ENCODE measurements at regions not wholly inside any gene's neighbourhood (a gene's known extent, or its start where the extent isn't known, plus 50 kb on each side); places are given as distances from the start of the nearest gene placed in this dataset.
"Not testable (repeated sequence)": the region's sequence is repeated elsewhere in the genome, so short reads cannot be mapped to it uniquely, and the experiment has no call there.

DNA sequence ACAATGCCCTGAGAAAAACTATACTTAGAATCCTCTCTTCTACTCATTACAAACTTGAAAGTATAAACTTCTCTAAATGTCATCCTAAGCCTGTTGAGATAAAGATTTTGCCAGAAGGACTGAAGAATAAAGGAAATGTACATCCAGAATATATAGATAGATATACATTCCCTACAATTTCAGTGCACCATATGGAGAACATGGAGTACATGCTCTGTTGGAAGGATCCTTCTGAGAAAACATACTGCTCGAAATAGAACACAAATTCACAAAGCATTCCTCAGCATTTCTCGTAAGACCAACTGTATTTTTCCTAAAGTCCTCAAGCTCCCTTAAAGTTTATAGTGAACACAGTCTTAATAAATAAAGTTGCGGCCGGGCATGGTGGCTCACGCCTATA, 69.7 kb upstream of the RASA1 start:
- no peak for DNase-seq (ENCODE audit: low read depth)

DNA sequence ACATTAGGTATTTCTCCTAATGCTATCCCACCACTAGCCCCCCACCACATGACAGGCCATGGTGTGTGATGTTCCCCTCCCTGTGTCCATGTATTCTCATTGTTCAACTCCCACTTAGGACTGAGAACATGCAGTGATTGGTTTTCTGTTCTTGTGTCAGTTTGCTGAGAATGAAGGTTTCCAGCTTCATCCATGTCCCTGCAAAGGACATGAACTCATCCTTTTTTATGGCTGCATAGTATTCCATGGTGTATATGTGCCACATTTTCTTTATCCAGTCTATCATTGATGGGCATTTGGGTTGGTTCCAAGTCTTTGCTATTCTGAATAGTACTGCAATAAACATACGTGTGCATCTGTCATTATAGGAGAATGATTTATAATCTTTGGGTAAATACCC, 68.4 kb upstream of the RASA1 start:
- not testable (repeated sequence) for DNase-seq (ENCODE audit: low read depth)

DNA sequence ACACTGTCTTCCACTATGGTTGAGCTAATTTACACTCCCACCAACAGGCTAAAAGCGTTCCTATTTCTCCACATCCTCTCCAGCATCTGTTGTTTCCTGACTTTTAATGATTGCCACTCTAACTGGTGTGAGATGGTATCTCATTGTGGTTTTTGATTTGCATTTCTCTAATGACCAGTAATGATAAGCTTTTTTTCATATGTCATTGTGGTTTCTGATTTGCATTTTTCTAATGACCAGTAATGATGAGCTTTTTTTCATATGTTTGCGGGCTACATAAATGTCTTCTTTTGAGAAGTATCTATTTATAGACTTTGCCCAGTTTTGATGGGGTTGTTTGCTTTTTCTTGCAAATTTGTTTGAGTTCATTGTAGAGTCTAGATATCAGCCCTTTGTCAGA, 68.0 kb upstream of the RASA1 start:
- DNase-seq (ENCODE audit: low read depth), result not testable (repeated sequence)

DNA sequence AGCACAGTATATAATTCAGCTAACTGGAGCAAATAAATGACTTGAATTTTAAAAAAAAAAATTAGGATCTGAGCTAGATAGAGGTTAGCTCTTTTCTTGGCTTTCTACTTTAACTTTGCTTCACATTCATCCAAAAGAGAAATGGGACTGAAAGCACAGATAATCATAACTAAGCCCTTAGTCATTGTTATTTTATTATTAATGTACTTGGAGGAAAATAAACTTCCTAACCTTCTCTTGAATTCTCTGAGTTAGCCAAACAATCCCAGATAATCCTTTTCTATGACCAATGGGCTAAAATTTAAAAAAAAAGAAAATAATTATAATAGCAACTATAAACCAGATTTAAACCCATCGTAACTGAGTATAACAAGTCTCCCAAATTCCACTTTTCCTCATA, 57.6 kb upstream of the RASA1 start:
- DNase-seq (ENCODE audit: low read depth), result no peak

DNA sequence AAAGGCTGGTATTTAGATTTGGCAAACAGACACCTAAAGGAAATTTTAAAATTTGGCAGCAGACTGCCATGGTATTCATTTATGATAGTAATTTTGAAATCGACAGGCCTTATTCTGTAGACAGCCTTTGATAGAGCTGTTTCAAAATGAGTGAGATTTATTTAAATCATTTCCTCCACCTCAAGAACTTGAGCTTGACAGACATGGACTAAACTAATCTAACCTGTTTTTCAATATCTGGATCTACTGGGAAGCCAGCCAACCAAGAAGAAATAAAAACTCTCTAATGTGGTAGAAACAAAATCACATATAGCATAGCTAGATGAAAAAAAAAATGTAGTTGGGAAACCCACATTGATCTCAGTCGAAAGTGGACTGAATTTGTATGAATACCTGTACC, 56.9 kb upstream of the RASA1 start:
- DNase-seq (ENCODE audit: low read depth), result no peak

DNA sequence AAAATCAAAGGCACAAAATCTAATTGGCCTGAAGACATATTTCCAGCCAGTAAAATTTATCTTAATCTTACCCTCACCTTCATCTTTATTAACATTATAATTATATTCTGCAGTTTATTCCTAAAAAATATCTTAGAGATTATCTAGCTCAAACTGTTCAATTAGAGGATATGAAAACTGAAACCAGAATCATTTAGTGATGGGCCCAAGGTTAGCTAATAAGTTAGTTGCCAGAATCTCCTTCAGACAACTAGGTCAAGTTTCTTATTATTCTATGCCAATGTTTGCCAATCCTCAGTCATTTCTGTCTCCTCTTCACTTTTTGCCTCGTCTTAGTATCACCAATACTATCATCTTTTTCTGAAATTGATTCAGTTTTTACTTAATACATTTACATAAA, 56.0 kb upstream of the RASA1 start:
- DNase-seq (ENCODE audit: low read depth), result no peak

DNA sequence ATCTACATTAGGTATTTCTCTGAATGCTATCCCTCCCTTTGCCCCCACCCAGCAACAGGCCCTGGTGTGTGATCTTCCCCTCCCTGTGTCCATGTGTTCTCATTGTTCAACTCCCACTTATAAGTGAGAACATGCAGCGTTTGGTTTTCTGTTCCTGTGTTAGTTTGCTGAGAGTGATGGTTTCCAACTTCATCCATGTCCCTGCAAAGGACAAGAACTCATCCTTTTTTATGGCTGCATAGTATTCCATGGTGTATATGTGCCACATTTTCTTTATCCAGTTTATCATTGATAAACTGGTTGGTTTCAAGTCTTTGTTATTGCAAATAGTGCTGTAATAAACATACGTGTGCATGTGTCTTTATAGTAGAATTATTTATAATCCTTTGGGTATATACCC, 55.5 kb upstream of the RASA1 start:
- not testable (repeated sequence) for DNase-seq (ENCODE audit: low read depth)

DNA sequence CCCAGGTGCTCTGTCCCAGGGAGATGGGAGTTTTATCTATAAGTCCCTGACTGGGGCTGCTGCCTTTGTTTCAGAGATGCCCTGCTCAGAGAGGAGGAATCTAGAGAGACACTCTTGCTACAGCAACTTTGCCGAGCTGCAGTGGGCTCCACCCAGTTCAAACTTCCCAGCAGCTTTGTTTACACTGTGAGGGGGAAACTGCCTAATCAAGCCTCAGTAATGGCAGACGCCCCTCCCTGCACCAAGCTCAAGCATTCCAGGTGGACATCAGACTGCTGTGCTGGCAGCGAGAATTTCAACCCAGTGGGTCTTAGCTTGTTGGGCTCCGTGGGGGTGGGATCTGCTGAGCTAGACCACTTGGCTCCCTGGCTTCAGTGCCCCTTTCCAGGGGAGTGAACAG, 50.2 kb upstream of the RASA1 start:
- DNase-seq (ENCODE audit: low read depth), result not testable (repeated sequence)
